ENCODE measurements at regions not wholly inside any gene's neighbourhood (a gene's known extent, or its start where the extent isn't known, plus 50 kb on each side); places are given as distances from the start of the nearest gene placed in this dataset.

GRCh38 chr6:56729719-56730118 is 87.0 kb upstream of the DST start:
- no peak for TF ChIP-seq CTCF (conservative IDR thresholded peaks at IDR 0.05; ENCODE audit: low read depth, low read length)
- no peak for TF ChIP-seq EZH2 (IDR thresholded peaks at IDR 0.05; ENCODE audit: borderline replicate concordance, low read depth, low read length, poor library complexity, severe bottlenecking)
